Osteoblast (primary cell): ENCODE measurements at regions not wholly inside any gene's neighbourhood (a gene's known extent, or its start where the extent isn't known, plus 50 kb on each side); places are given as distances from the start of the nearest gene placed in this dataset.

ENCODE experiments used
- DNase-seq: peaks from one replicate; pipeline ENCODE4 v3.0.0; 2011; ENCODE audit warnings: low spot score, mixed read lengths; ENCODE audit not compliant: insufficient read length; ENCODE audit errors: missing footprints
- H2AFZ ChIP-seq: 2 replicates; pipeline ENCODE4 v1.6.0; 2011; ENCODE audit warnings: mild to moderate bottlenecking, low read length
- H3K27ac ChIP-seq: 2 replicates; pipeline ENCODE4 v1.5.1; 2011; ENCODE audit warnings: mild to moderate bottlenecking, low read depth, low read length, moderate library complexity
- H3K27me3 ChIP-seq: 2 replicates; pipeline ENCODE4 v1.6.0; 2012; ENCODE audit warnings: mild to moderate bottlenecking, control low read depth, inconsistent platforms, low read length, moderate library complexity; ENCODE audit not compliant: insufficient read depth
- H3K36me3 ChIP-seq: 2 replicates; pipeline ENCODE4 v1.5.1; 2011; ENCODE audit warnings: mild to moderate bottlenecking, low read length, control low read depth, moderate library complexity; ENCODE audit not compliant: insufficient read depth
- H3K4me1 ChIP-seq: 2 replicates; pipeline ENCODE4 v1.5.1; 2011; ENCODE audit warnings: mild to moderate bottlenecking, low read length, control low read depth, moderate library complexity; ENCODE audit not compliant: insufficient read depth
- H3K4me2 ChIP-seq: 2 replicates; pipeline ENCODE4 v1.6.0; 2011; ENCODE audit warnings: mild to moderate bottlenecking, low read length; ENCODE audit not compliant: insufficient read depth
- H3K4me3 ChIP-seq: fragments of 200-600 bp; sonication (generic); 3 replicates; pipeline ENCODE4 v1.5.1; 2012; ENCODE audit warnings: mild to moderate bottlenecking, low read length, inconsistent platforms; ENCODE audit not compliant: insufficient read depth
- H3K79me2 ChIP-seq: 2 replicates; pipeline ENCODE4 v1.6.0; 2012; ENCODE audit warnings: mild to moderate bottlenecking, low read length, control low read depth, inconsistent platforms; ENCODE audit not compliant: insufficient read depth
- H3K9me3 ChIP-seq: 2 replicates; pipeline ENCODE4 v1.5.1; 2011; ENCODE audit warnings: low read depth, low read length, control low read depth
- H4K20me1 ChIP-seq: 2 replicates; pipeline ENCODE4 v1.6.0; 2012; ENCODE audit warnings: mild to moderate bottlenecking, low read length, control low read depth; ENCODE audit not compliant: insufficient read depth
- TF ChIP-seq, protein P1 (sequence below): IDR thresholded peaks from 2 replicates; pipeline ENCODE4 v1.5.1; 2011; ENCODE audit warnings: mild to moderate bottlenecking, low read depth, low read length, moderate library complexity; ENCODE audit errors: extremely low read depth

DNA sequence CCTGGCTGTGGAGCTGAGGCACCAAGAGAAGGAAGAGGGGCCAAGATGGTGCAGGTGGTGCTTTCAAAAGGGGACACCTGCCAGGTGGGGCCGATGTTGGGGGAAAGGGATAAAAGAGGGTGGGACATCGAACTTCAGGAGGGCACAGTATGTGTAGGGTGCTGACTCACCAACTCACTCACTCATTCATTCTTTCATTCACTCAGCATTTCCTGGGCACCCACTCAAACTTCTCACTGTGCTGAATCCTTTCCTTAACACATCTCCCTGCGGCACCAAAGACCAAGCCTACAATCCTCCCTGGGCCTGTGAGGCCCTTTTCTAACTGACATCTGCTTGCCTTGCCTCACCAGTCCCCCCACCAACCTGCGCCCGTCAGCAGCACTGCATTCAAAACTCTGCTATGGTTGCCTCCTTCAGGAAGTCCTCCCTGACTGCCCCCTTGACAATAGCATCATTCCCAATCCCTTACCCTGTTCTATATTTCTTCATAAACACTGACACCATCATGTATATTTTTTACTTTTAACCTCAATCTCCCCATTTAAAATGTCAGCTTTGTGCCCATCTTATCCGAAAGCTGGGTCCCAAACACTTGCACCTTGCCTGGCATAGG lies 246.6 kb downstream of the MN1 start:
- TF ChIP-seq, protein P1, sequence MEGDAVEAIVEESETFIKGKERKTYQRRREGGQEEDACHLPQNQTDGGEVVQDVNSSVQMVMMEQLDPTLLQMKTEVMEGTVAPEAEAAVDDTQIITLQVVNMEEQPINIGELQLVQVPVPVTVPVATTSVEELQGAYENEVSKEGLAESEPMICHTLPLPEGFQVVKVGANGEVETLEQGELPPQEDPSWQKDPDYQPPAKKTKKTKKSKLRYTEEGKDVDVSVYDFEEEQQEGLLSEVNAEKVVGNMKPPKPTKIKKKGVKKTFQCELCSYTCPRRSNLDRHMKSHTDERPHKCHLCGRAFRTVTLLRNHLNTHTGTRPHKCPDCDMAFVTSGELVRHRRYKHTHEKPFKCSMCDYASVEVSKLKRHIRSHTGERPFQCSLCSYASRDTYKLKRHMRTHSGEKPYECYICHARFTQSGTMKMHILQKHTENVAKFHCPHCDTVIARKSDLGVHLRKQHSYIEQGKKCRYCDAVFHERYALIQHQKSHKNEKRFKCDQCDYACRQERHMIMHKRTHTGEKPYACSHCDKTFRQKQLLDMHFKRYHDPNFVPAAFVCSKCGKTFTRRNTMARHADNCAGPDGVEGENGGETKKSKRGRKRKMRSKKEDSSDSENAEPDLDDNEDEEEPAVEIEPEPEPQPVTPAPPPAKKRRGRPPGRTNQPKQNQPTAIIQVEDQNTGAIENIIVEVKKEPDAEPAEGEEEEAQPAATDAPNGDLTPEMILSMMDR = no peak
- Histone ChIP-seq H3K27me3 (no peaks in the 10 kb centered on the region), H3K79me2 (no peaks in the 10 kb centered on the region), H3K4me2 (no peak overlapping the region), H2AFZ (no peak overlapping the region), H3K27ac (no peak overlapping the region), H3K4me1 (no peaks in the 10 kb centered on the region), H3K9me3 (no peaks in the 10 kb centered on the region), H3K36me3 (no peaks in the 10 kb centered on the region), H3K4me3 (no peak overlapping the region), H4K20me1 (no peaks in the 10 kb centered on the region)
- no peak for DNase-seq

DNA sequence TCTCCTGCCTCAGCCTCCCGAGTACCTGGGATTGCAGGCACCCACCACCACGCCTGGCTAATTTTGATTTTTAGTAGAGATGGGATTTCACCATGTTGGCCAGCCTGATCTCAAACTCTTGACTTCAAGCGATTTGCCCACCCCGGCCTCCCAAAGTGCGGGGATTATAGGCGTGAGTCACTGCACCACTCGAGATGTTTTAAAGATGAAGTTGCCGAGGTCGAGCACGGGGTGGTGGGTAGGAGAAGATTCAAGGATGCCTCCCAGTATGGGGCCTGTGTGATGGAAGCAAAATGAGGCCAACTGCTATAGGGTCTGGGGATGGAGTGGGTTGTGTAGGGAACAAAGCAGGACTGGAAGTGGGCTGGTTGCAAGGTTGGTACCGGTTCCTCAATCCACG lies 245.2 kb downstream of the MN1 start:
- no peaks in the 10 kb centered on the region for H3K4me1 ChIP-seq
- H3K4me2 ChIP-seq = no peak overlapping the region
- no peak for DNase-seq
- H3K27ac ChIP-seq = no peak overlapping the region
- H3K79me2 ChIP-seq = no peaks in the 10 kb centered on the region
- H3K36me3 ChIP-seq = no peaks in the 10 kb centered on the region
- H3K4me3 ChIP-seq = no peak overlapping the region
- H2AFZ ChIP-seq = no peak overlapping the region
- no peaks in the 10 kb centered on the region for H3K27me3 ChIP-seq
- H3K9me3 ChIP-seq = no peaks in the 10 kb centered on the region
- TF ChIP-seq, protein P1 = no peak
- H4K20me1 ChIP-seq = no peaks in the 10 kb centered on the region

DNA sequence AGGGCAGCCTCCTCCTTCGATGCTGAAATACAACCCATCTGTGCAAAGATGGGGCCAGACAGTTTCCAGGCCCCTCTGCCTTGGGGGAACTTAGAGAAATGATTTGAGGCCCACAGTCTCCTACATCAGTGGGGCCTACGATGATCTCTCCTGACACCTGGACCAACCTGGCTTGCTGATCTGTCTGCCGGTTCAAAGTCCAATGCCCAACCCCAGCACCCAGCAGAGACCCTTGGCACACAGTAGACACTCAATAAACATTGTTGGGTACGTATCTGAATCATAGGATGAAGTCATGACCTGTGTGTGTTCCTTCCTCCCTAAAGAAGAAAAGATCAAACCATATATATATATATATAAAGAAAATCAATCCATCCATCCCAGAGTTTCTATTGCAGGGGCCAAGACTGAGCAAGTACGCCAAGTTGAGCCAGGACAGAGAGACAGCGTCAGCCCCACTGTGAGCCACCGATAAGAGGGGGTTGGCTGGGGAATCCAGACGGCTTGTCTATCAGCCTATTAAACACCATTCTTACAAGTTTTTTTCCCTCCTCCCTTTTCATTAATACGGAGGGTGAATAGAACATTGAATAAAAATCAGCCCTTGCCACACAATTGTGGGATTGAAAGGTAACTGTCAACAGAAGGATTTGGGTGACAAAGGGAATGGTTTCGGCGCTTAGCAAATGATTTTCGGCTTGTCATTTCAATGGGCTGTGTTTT lies 244.1 kb downstream of the MN1 start:
- Histone ChIP-seq H3K4me2 (no peak overlapping the region), H3K9me3 (no peaks in the 10 kb centered on the region), H3K27me3 (no peaks in the 10 kb centered on the region), H3K4me1 (no peaks in the 10 kb centered on the region), H4K20me1 (no peaks in the 10 kb centered on the region), H3K79me2 (no peaks in the 10 kb centered on the region), H3K27ac (no peak overlapping the region), H2AFZ (no peak overlapping the region), H3K4me3 (no peak overlapping the region), H3K36me3 (no peaks in the 10 kb centered on the region)
- no peak for DNase-seq
- TF ChIP-seq, protein P1 = no peak

DNA sequence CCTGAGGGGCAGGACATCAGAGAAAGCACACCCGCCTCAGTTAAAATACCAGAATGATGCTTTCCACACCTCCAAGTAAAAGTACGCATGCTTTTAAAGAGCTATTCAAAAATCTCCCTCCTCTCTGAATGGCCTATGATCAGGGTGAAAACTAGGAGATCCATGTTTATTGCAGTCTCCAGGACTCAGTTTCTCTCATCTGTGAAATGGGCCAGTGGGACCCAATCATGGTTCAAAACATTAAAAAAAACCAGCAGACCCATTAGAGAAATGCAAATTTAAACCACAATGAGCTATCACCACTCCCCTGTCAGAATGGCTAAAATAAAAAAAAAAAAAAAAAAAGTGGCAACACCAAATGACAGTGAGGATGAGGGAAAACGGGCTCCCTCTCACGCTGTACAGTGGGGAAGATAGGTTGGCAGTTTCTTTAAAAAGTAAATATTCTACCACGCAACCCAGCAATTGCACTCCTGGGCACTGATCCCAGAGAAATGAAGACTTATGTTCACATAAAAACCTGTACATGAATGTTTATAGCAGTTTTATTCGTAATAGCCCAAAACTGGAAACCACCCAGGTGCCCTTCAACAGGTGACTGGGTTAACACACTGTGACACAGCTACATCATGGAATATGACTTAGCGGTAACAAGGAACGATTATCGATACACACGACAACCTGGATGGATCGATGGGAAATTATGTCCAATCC lies 242.7 kb downstream of the MN1 start:
- no peak overlapping the region for H3K27ac ChIP-seq

More for the DNA sequence above, 242.7 kb downstream of the MN1 start:
- Histone ChIP-seq H3K36me3 (no peaks in the 10 kb centered on the region), H3K9me3 (no peaks in the 10 kb centered on the region), H3K4me2 (no peak overlapping the region), H3K4me1 (no peaks in the 10 kb centered on the region), H3K4me3 (no peak overlapping the region), H3K79me2 (no peaks in the 10 kb centered on the region), H3K27me3 (no peaks in the 10 kb centered on the region), H2AFZ (no peak overlapping the region), H4K20me1 (no peaks in the 10 kb centered on the region)
- no peak for DNase-seq
- TF ChIP-seq, protein P1 = no peak
